Activated T-cell treated with anti-CD3 and anti-CD28 coated beads for 48 hours (primary cell): ENCODE measurements at regions not wholly inside any gene's neighbourhood (a gene's known extent, or its start where the extent isn't known, plus 50 kb on each side); places are given as distances from the start of the nearest gene placed in this dataset.
"Not testable (repeated sequence)": the region's sequence is repeated elsewhere in the genome, so short reads cannot be mapped to it uniquely, and the experiment has no call there.

Experiments used
- DNase-seq: peaks from one replicate; pipeline ENCODE4 v3.0.0-alpha.2; 2020; ENCODE audit warnings: low read depth

DNA sequence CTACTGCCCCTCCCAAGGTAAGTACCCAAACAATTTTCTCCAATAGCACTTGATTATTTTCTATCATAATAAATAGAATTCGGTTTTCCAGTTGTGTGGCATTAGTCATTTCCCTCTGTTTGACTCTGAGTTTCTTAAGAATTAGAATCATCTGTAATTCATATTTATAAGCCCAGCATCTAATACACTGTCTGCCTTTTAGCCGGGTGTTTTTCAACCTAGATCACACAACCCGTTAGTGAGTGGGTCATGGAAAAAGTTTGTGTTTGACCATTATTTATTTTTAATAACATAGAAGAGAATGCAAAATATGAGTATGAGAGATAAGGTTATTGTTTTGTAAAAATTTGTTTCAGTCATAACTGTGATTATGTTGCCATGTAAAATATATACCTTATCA lies 701.6 kb downstream of the RFPL4B start:
- DNase-seq: no peak

DNA sequence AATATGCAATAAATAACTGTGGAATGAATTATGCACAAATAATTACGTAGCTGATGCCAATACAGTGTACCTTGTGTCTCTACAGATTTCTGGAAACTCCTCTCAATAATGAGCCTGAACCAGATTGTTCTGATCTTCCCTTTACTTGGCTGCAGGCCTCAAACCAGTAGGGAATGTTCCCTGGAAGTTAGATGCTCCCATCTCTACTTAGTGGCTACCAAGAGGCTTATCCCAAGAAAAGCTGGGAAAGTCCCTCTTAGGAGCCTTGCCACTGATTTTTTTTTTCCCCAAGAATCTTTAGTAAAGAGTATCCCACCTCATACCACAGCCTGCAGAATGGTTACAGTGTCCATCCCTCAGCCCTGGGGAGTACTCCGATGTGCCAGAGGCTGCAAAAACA lies 702.1 kb downstream of the RFPL4B start:
- no peak for DNase-seq

DNA sequence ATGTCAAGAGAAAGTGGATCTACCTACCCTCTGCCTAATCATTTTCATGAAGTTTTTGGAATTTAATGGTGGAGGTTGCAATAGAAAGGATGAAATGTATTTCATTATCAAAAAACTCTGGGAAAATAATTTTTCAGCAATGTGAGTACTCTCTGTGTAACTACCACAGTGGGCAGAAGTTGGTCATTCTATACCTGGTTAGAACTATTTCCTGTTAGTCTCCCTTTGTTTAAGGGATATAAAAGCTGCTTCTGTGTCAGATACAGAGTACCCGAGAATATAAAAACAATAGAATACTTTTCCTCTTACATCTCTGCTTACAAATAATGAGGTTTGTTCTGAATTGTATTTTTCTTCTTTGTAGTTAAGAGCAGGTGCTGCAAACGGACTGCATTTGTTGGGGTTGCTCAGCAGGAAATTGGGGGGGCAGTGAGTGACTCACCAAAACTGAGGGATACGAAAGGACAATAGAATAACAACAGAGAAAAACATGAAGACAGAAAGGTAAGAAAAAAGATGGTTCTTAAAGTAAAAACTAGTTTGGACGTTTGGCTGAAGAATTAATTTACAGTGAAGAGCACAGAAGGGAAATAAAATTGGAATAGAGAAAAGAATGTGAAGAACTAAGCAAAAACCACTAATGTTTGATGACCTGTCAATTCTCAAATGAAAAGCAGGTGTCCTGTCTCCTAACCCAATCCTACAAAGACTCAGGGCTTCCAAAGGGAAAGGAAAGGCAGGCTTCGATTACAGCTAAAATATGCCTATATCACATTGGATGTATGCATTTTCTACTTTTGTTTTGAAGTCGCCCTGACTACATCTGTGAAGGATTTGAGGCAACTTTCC lies 703.1 kb downstream of the RFPL4B start:
- no peak for DNase-seq

DNA sequence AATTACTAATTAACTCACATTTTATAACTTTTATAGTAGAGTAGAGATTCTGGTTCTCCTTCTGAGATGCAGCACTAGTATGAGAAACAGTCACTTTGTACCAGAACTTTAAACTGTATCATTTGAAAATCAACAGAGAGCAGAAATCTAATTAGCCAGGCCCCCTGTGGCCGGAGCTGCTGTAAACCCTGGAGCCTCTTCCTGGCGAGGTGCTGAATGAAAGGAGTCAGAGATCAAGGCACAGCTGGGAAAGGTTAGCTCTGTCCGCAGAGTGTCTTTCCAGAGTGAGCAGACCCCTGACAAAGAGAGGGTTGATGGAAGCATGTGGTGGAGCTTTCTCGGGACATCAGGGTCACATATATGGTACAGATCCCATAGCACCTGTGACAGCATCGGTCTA lies 703.8 kb downstream of the RFPL4B start:
- DNase-seq: no peak

DNA sequence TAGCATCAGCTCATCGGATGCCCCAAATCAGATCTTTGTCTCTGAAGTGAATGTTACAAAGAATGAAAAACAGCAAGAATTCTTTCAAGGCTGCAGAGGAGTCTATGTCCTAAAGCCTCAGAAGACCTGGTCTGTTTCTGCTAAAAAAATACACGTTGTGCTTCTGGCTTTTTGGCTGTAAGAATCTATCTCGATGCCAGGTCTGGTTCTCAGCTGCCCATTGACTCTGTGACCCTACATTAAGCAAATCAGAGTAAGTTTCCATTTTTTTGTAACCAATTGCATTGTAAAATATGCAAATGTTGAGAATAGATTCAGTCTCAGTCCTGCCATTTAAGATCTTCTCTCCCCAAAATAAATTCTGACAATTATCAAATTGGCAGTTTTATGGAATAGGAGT lies 705.4 kb downstream of the RFPL4B start:
- DNase-seq: no peak

DNA sequence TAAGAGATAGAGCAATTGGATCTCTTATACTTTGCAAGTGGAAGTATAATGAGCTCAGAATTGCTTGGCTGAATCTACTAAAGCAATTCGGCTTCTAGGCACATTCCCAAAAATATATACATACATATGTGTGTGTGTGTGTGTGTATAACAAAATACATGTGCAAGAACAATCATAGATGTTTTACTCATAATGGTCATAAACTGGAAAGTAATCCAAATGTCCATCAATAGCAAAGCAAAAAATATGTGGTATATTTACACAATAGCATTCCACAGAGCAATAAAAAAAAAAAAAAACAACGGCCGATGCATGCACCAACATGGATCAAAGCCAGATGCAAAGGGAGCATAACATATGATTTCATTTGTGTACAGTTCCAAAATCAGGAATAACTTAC lies 707.9 kb downstream of the RFPL4B start:
- DNase-seq: no peak

DNA sequence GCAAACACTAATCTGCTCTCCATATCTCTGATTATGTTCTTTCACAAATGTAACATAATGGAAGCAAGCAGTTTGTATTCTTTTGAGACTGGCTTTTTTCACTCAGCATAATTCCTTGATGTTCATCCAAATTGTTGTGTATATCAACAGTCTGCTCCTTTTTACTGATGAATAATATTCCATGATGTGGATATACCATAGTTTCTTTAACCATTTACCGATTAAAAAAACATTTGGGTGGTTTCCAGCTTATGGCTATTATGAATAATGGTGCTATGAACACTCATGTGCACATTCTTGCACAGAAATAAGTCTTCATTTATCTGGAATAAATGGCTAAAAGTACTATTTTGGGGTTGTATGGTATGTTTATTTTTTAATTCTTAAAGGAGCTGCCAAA lies 708.9 kb downstream of the RFPL4B start:
- DNase-seq: no peak

DNA sequence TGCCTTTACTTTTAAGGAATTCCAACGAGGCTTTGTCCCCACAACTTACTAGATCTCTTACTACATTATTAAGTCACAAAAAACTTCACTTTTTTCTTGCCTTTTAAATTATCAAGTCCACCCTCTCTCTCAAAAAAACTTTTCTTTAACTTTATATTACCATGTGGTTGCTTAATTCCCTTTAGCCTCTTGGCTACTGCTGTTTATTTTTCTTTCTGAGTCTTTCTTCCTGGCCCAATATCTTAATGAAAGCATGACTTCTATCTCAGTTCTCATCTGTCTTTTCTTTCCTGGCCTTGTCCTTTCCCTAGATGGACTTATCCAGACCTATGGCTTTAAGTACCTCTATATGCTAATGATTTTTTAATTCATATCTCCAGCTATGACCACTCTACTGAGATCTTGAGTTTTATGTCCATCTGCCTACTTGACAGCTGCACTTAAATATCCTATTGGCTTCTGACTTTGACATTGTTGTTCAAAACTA lies 710.5 kb downstream of the RFPL4B start:
- no peak for DNase-seq

DNA sequence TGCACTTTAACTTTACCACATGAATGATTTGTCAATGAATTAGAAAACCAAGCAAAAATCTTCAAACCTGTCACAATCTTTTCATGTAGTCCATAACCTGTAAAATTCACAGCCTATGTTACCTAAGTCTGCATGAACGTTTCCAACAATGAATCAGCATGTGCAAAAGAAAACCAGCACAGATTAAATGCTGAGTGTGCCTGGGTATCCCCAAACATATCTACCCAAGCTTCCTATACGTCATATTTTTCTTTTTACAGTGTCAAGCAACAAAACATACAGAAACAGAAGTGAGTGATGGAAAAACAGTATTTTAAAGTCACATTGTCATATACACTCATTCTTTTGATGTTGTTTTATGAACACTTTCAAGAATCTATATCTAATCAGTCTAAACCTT lies 713.5 kb downstream of the RFPL4B start:
- no peak for DNase-seq

DNA sequence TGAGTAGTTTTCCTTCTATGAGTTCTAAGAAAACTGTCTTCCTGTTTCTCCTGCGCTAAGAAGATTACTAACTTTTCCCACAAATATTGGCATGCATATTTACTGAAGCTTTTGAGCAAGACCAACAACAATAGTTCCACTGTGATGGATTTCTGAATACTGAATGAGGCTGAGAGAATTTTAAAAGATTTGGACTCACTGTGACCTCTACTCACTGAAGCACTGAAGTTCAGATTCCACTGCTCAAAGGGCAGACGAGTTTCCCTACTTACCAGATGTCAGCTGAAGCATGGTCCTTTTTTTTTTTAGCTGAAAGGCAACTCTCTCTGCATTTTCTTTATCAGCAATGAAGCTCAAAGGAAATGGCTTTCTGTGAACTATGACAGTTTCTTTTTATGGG lies 718.5 kb downstream of the RFPL4B start:
- no peak for DNase-seq

DNA sequence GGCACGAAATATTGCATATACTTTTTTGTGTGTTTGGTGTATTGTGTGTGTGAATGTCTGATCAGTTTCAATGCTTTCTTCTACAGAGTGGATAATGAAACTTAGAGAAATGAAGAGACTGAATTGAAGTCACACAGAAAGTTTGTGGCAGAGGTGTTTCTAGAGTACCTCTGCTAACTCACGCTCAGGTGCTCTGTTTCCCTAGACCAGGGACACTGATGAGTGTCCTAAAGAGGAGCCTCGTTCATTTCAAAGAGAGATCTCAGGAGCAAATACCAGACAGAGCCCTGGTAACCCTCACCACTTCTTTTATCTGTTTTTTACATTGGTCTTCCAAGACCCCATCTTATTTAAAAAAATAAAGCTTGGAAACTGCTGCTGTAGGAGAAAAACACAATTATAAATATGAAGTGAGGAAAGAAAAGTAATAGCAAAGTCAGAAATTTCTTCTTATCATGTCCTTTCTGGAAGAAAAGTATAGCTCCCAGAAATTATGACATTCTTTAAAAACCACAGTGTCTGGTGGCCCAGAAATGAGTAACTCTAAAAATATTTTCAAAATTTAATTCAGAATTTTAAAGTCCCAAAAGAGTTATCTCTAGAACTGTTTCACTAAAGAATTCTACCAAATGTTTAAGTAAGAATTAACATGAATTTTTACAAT lies 720.6 kb downstream of the RFPL4B start:
- DNase-seq: no peak

DNA sequence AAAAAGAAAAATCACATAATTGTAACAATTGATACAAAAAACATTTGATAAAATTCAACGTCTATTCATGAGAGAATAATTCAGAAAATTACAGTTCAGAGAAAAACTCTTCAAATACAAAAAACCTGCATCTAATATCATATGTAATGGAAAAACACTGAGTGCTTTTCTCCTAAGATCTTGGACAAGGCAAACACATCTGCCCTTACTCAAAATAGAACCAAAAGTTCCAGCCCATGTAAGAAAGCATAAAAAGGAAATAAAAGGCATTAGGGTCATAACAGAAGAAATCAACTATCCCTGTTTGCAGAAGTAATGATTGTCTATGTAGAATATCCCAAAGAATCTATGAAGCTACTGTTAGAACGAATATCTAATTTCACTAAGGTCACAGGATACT lies 721.4 kb downstream of the RFPL4B start:
- no peak for DNase-seq

DNA sequence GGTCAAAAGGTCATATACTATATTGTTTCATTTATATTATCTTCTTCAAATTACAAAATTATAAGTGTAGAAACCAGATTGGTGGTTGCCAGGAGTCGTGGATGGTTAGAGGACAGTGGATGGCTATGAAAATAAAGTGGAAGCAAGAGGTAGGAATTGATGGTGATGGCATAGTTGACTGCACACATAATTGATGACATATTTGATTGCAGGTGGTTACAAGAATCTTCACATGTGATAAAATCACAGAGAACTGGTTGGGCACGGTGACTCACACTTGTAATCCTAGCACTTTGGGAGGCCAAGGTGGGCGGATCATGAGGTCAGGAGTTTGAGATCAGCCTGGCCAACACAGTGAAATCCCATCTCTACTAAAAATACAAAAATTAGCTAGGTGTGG lies 723.6 kb downstream of the RFPL4B start:
- DNase-seq: not testable (repeated sequence)

DNA sequence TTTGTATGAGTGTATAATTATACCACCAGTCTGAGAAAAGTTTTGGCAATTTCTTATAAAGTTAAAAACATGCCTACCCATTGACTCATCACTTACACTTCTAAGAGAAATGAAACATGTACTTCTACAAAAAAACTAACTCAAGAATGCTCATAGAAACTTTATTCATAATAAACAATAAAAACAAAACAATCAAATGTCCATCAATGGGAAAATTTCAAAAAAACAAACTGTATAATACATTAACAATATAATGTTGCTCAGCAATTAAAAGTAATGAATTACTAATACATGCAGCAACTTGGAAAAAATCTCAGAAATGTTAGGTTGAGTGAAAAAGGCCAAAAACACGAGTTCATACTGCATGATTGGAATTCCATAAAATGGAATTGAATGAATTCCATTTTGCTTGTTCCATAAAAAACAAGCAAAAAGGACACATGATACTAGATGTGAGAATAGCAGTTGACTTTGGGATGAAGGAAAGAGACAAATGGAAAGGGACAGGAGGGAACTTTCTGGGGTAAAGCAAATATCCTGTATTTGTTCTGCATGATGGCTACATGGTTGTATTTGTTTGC lies 726.6 kb downstream of the RFPL4B start:
- DNase-seq: no peak

DNA sequence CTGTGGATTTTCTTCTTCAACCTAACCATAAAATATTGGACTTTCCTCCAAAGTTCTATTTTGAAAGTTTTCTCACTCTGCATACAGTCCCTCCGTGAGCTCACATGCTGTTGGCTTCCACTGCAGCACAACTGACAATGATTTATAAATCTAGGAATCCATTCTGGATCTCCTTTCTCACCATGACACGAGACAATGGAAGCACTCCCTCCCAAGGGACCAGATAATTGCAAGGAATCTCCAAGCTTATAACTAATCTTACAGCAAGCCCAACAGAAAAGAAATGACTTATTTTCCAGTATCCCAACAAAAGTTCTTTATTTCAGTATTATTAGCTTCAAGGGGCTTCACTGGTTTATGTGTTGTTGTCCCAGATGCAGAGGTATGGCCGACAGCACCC lies 729.0 kb downstream of the RFPL4B start:
- no peak for DNase-seq

DNA sequence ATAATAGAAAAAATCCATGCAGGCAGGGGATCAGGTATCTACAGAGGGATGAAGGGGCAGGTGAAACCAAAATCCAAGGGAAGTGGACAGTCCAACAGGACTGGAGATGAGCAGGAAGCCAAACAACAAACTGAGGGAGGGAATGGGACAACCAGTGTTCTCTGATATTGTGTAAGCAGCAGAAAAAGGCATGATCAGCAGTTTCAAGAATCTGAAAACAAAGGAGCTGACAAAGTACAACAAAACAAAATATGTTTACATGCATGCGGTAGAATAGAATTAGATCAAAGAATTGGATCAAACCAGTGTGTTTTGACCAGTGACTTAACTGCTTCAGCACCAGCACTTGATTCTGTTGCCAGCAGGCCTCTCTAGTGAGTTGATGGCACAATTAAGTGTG lies 729.7 kb downstream of the RFPL4B start:
- DNase-seq: no peak

DNA sequence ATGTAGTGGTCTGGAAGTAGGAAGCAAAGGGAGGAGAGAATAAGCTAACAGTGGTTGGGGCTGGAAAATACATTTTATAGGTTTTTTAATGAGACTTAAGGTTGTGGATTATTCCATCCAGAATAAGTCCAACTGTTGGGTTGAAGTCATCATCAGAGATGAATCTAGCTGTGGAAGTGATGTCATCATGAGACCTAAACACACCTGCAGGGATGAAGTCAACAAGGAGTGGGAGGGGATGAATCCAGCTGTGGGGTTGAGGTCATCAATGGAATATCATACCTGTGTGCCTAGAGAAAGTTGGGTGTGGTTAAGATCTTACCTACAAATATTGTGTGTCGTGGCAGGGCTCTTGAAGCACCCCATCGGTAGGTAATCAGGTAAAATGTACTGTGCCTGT lies 730.7 kb downstream of the RFPL4B start:
- no peak for DNase-seq

DNA sequence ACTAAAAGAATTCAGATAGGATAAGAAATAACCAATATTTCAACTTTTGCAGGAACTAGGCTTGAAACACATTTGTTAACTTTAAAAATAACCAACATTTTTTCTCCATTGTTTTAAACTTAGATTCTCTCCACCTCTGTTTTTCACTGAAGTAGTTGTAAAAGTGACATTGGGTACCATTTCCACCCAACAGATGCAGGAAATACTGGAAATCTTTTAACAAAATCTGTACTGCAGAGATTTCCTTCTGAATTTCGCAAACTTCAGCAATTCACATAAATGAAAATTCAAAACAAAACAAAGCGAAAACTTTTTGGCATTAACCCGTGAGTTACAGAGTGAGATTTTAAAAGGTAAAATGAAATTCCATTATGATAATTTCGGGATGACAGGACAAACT lies 731.7 kb downstream of the RFPL4B start:
- no peak for DNase-seq

DNA sequence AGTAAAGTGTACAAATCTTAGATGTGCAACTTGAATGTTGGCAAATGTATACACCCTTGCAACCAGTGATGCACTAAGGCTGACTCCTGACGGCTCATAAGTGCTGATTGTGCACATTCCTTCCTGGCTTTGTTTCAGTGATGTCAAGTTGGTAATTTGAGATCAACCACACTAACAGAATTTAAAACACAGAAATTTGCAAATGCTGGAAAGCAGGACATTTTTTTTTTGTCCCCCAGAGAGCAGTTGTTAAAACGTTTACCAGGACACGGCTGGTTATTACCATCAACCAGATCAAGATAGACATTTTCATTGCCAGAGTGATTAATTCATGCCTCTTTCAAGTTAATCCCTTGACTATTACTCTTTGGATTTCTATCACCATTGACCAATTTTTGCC lies 735.6 kb downstream of the RFPL4B start:
- DNase-seq: no peak

DNA sequence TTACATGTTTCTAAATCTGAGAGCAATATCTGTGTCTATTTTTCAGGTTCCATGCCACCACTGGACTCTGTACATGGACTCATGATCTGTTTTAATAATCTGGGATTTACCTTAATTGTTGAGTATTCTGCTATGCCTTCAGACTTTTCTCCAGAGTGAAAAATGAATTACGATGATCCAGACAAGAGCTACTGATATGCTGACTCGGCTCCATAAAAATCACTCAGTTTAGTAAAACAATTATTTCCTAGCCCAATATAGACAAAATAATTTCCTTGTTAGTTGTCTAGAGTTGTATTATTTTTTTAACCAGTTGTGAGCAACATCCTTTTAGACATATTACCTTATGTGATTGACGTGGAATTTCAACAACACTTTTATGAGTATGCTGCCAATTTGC lies 736.8 kb downstream of the RFPL4B start:
- DNase-seq: no peak

DNA sequence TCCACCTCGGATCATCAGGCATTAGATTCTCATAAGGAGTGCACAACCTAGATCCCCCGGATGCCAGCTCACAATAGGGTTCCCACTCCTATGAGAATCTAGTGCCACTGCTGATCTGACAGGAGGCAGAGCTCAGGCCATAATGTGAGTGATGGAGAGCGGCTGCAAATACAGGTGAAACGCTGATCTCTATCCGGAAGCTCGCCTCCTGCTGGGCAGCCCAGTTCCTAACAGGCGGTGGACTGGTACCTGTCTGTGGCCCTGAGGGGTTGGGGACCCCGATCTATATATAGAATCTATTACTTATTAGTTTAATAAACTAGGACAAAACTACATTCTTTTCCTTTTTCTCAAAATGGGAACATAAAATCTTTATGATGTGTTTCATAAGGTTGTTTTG lies 741.9 kb downstream of the RFPL4B start:
- DNase-seq: no peak

DNA sequence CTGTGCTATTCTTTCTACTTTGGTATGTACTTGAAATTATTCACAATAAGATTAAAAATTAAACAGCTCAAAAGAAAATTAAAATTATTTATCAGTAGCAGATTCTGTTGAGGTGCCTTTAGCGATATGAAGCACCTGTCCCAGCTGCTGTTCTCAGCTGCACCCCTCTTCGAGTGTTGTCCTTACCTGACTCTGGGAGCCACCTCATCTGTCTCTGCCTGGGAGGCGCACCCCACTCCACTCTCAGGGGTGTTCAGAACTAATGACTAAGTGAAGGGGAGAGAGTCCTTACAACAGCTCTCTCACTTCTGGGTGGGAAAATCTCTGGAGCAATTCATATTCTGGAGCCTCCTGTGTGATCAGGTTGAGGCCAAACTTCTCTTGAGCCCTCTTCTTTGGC lies 745.7 kb downstream of the RFPL4B start:
- no peak for DNase-seq

DNA sequence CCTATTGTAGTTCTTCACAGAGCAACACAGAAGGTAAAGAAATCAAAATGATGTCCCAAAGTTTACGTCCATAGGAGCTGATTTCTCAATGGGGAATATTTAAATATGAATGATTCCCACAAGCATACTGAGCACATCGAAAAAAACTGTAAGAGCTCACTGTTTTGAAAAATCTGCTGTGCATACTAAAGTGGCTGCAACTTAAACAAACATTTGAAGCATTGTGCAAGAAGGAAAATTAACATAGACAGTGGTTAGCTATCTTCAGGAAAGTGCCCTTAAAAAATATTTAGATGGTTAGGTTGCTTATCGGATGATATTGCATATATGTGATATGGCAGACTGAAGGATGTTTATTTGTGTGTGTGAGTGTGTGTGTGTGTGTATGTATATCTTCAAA lies 747.6 kb downstream of the RFPL4B start:
- no peak for DNase-seq
